Frontal cortex (tissue), 3 donors: ENCODE measurements at regions not wholly inside any gene's neighbourhood (a gene's known extent, or its start where the extent isn't known, plus 50 kb on each side); places are given as distances from the start of the nearest gene placed in this dataset.

Source experiments
- DNase-seq, 2 donors: peaks; one replicate each; pipeline ENCODE4 v3.0.0; 2012; ENCODE audit warnings: low spot score in 2 of 2
- FAIRE-seq: peaks from 2 replicates; lab custom pipeline; 2012; peaks lifted over from hg19 to GRCh38; lab: Jason Lieb, UNC
- donor health status: control.
- donor health status: control.
- donor health status: control.

GRCh38 chr3:81439108-81439507 is 322.3 kb downstream of the GBE1 start:
- DNase-seq (no peak), FAIRE-seq (no peak)

- DNase-seq: no peak
These were observed 323.8 kb downstream of the GBE1 start for GRCh38 chr3:81437683-81438082.

GRCh38 chr3:81436182-81436581 is 325.3 kb downstream of the GBE1 start:
- FAIRE-seq (no peak), DNase-seq (no peak)

More at GRCh38 chr3:81437683-81438082, 323.8 kb downstream of the GBE1 start:
- FAIRE-seq: no peak

DNA sequence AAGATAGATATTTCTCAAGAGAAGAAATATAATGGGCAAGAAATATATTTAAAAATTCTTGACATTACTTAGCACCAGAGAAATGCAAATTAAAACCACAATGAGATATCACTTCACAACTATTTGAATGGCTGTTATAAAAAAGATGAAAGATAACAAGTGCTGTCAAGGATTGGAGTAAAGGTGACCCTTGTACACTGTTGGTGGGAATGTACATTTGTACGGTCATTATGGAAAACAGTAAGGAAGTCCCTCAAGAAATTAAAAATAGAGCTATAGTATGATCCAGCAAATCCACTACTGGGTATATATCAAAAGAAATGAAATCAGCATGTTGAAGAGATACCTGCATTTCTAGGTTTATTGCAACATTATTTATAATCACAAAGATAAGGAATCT is 326.4 kb downstream of the GBE1 start:
- FAIRE-seq (no peak), DNase-seq (no peak)

DNA sequence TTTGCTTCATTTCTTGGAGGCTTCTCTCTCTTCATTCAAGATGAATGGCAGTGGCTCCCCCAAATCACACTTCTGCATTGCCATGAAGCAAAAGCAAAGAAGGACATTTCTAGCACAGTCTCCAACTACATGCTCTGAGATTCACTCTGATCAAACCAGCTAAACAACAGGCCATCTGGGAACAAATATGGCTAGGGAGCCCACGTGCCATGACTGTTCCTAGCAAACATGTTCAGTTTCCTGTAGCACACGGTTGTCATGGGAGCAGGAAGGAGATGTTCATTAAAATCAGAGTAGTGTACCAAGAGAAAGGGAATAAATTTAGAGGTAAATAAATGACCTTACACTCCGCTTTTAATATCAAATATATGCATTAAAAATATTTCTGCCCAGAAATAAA is 327.3 kb downstream of the GBE1 start:
- FAIRE-seq: no peak

GRCh38 chr3:81433675-81434074 is 327.8 kb downstream of the GBE1 start:
- no peak for FAIRE-seq
- DNase-seq: no peak

More for the DNA sequence above, 327.3 kb downstream of the GBE1 start:
- no peak for DNase-seq

GRCh38 chr3:81432456-81432855 is 329.0 kb downstream of the GBE1 start:
- FAIRE-seq: no peak
- no peak for DNase-seq

DNA sequence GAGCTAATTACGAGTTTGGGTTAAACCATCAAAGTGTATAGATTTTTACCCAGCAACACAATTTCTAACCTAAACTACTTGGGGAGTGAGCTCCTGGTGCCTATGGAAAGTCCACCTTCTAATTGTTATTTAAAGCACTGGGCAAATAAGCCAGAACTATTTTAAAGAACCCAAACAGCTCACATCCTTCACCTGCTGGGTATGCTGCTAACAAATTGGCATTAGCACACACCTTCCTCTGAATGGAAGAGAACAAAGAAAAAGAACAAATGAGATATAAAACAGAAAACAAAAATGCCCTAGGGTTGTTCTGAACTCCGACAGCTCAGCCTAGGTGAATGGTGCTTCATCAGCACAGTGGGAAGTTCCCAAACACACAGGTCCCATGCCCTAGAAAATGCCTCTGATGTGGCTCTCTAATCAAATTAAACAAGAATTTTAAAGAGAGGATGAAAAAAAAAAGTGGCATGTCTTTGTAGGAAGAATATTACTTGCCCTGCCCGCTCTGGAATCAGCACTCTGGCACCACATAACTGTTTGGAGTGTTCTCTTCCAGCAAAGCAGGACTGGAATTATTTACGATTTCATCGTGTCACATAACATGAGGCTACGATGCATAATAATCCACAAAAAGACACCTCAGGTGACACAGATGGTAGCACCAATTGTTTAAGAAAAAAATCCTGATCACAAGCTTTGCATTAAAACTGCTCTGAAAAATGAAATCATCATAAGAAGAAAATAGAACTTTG is 334.4 kb downstream of the GBE1 start:
- no peak for FAIRE-seq
- DNase-seq: no peak

DNA sequence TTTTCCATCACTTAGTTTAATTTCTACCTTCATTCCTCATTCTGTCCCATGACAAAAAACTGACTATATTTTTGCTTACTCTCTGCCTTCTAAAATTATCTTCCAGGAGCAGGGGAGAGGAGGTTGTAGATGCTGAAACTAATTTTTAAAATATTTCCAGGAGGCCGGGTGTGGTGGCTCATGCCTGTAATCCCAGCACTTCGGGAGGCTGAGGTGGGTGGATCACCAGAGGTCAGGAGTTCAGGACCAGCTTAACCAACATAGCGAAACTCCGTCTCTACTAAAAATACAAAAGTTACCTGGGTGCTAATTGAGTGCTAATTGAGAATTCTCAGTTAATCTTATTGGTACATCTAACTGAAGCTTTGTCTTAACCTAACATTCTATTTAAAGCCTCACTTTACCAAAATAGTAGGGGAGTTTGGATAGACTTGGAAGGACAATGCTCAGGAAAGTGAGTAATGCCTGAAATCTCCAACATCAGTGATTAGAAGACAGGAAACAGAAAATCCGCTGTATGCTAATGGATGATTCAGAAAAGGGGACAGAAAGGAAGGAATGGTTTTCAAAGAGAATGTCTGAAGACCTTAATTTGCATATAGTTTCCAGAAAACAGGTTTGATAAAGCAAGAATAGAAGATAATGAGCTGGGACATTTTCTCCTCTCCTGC is 336.1 kb downstream of the GBE1 start:
- FAIRE-seq (no peak), DNase-seq (no peak)

- DNase-seq (peak in 1 of 2 donors; percentile 4), FAIRE-seq (peak; percentile 43)
These were observed 342.2 kb downstream of the GBE1 start for GRCh38 chr3:81419228-81419627.

DNA sequence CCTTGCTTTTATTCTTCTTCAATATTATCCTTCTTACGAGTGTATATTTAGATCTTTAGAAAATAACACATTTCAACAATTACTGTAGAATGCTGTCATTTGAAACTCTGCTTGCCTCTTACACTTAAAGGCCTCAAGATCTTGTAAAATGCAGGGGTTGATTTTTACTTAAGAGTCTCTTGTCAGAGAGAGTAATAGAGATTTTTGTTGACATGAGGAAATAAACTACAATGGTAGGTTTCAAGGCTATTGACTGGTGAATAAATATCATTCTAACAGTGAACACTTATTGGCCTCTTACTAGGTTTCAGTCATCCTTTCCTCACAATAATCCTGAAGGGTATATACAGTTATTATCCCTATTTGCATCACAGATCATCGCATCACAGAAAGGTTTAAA is 344.6 kb downstream of the GBE1 start:
- DNase-seq: no peak
- no peak for FAIRE-seq

DNA sequence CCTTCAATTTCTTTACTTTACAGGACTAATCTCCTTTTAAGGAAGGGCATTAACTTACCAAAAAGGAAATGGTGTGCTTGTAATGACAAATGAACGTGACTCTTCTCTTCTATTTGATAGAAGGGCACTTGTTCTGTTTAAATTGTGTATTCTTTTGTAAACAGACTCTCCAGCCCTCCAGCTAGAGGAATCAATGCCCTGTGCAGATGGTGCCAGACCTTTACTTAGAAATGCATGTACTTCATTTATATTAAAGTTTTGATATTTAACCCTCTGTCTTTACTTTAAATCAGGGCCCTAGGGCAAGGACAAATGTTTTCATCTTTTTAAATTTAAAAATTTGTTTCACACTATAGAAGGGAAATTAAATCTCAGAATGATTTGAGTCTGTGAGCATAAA is 355.1 kb downstream of the GBE1 start:
- FAIRE-seq (no peak), DNase-seq (no peak)

DNA sequence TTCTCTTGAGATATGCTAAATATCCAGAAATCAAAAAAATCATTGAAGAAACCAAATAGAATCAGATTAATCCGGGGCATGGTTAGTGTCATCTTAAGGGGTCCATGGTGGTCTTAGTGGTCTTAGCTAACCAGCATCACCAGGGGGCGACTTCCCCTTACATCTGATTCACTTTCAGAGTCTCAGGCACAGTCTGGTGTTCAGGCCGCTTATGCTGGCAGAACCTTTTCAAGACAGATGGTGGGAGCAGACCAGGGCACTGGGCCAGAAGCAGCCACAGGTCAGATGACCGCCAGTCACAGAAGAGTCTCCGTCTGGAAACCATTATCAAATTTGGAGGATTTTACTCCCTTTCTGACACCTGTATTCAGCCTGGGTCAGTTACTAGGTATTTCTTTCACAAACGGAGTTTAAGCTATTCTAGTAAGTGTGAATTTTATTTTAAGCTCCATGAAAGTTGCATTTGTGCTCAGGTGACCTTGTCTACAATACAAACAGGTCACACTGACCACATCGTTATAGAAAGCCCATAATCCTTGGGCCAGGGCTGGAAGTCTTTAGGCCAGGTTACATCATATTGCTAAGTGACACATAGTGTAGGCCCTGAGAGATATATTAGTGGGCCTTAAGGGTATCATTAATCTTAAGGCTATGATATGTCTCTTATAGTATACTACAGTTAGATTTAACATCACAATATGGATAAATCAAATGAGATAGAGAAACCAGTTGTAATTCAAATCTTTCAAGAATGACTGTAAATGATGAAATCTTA is 365.5 kb downstream of the GBE1 start:
- FAIRE-seq (no peak), DNase-seq (no peak)

- FAIRE-seq (no peak), DNase-seq (no peak)
These were observed 366.6 kb downstream of the GBE1 start for GRCh38 chr3:81394651-81395524.

DNA sequence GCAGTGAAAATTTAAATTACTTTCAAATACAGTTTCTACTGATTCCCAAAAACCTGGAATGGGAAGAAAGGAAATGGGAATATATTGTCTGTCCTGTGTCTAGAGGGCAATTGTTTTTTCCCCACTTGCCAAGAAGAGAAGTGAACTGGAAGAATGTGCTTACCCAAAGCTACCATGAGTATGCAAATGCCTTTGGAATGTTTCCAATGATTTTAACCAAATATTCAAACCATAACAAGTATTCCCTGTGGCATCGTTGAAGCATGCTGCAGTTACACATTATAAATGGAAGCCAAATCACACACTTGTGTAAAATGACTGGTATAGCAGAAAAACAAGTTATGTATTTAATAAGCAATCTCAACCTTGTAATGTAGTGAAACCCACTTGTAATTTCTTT is 368.2 kb downstream of the GBE1 start:
- FAIRE-seq (no peak), DNase-seq (no peak)

DNA sequence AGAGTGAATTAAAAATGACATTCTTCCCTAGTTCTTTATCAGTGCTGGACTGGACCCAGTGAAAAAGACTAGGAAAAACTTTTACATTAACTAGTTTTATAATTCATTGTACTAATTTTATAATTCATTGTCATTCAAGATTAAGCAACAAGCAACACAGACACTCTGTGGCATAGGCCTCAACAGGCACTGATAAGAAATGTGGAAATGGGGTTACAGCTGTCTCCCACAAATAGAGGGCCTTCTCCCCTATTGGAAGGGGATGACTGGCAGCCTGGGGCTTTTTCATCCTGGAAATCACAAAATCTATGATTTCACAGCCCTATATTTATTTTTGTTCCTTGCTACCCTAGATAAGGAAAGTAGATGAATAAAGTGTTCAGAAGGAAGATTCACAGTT is 370.6 kb downstream of the GBE1 start:
- FAIRE-seq (no peak), DNase-seq (no peak)

GRCh38 chr3:81388191-81388590 is 373.3 kb downstream of the GBE1 start:
- no peak for DNase-seq
- no peak for FAIRE-seq

GRCh38 chr3:81382470-81382869 is 379.0 kb downstream of the GBE1 start:
- no peak for DNase-seq
- no peak for FAIRE-seq

DNA sequence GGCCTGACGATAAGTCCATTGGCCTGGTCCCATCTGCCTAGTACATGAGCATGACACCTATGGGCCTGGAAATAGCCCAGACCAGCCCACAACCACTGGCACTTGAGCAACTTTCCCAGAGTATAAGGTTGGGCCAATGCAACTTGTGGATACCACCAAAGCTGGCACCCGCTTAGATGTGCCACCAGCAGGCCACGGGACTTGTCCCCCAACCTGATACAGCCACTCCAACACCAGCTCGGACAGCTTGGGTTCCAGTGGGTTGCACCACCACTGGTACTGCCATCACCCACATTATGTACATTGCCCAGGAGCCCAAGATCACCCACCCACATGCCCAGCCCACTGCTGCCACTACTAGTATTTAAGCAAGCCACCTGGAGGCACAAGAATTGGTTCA is 381.2 kb downstream of the GBE1 start:
- no peak for FAIRE-seq
- no peak for DNase-seq
